ENCODE measurements at regions not wholly inside any gene's neighbourhood (a gene's known extent, or its start where the extent isn't known, plus 50 kb on each side); places are given as distances from the start of the nearest gene placed in this dataset.

DNA sequence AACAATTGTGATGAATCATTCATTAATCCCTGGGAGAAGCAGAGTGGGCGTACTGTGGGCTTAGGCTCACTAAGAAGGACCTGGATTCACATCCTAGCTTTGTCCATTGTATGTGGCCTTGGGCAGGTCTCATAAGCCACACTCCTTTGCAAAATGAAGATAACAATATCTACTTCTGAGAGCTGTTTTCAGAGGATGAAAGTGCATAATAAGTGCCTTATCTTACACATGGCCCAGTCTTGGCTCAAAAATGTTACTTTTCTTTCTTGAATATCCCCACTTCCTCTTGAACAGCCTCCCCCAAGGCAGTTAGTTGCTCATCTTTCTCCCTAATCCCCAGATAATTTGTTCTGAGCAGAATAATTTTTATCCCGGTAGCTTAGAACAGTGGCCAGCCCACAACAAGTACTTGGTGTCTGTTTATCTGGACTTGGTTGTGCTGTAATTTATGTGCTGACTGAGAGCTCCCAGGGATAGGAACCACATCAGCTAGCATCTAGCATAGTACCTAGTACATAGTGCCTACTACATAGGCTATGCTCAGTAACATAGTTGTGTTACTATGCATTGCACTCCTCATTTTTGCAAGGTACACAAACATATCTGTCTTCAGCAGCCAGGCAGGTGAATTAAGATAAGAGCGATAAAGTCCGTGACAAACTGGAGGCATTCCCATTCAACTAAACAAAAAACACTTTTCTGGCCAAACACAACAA, 61.7 kb upstream of the NUDT4 start:
- no peak overlapping the region for H3K4me3 ChIP-seq
- DNase-seq (ENCODE audit: low spot score): no peak
- TF ChIP-seq, protein P1, sequence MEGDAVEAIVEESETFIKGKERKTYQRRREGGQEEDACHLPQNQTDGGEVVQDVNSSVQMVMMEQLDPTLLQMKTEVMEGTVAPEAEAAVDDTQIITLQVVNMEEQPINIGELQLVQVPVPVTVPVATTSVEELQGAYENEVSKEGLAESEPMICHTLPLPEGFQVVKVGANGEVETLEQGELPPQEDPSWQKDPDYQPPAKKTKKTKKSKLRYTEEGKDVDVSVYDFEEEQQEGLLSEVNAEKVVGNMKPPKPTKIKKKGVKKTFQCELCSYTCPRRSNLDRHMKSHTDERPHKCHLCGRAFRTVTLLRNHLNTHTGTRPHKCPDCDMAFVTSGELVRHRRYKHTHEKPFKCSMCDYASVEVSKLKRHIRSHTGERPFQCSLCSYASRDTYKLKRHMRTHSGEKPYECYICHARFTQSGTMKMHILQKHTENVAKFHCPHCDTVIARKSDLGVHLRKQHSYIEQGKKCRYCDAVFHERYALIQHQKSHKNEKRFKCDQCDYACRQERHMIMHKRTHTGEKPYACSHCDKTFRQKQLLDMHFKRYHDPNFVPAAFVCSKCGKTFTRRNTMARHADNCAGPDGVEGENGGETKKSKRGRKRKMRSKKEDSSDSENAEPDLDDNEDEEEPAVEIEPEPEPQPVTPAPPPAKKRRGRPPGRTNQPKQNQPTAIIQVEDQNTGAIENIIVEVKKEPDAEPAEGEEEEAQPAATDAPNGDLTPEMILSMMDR (IDR thresholded peaks at IDR 0.05): no peak
- no peak overlapping the region for H3K27ac ChIP-seq

DNA sequence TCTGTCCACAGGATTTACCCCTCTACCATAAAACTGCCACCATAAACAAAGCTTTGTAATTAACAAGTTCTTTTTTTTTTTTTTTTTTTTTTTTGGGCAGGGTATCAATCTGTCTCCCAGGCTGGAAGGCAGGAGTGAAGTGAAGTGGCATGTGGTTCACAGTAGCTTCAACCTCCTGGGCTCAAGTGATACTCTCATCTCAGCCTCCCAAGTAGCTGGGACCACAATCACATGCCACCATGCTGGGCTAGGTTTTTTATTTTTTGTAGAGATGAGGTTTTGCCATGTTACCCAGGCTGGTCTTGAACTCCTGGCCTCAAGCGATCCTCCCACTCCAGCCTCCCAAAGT, 61.1 kb upstream of the NUDT4 start:
- no peak overlapping the region for H3K27ac ChIP-seq
- TF ChIP-seq, protein P1 (IDR thresholded peaks at IDR 0.05): no peak
- no peak overlapping the region for H3K4me3 ChIP-seq
- no peak for DNase-seq (ENCODE audit: low spot score)

DNA sequence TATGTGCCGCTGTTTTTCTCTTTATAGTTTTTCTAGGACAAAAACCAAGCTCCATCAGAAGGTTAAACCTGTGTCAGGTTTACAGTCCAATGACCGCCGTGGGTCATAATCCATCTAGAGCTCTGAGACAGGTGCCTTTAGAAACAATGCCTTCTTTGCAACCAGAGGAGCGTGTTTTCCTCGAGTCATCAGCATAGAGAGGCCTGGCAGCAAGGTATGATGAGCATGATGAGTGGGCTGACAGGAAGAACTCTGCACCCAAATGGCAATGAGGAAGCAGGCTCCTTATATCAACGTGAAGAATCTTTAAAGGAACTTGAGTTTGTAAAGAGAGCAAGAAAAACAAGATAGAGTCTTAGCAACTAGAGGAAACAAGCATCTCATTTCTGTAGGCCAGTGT, 60.5 kb upstream of the NUDT4 start:
- TF ChIP-seq, protein P1 (IDR thresholded peaks at IDR 0.05): no peak
- no peak for DNase-seq (ENCODE audit: low spot score)
- H3K4me3 ChIP-seq: no peak overlapping the region
- no peak overlapping the region for H3K27ac ChIP-seq

DNA sequence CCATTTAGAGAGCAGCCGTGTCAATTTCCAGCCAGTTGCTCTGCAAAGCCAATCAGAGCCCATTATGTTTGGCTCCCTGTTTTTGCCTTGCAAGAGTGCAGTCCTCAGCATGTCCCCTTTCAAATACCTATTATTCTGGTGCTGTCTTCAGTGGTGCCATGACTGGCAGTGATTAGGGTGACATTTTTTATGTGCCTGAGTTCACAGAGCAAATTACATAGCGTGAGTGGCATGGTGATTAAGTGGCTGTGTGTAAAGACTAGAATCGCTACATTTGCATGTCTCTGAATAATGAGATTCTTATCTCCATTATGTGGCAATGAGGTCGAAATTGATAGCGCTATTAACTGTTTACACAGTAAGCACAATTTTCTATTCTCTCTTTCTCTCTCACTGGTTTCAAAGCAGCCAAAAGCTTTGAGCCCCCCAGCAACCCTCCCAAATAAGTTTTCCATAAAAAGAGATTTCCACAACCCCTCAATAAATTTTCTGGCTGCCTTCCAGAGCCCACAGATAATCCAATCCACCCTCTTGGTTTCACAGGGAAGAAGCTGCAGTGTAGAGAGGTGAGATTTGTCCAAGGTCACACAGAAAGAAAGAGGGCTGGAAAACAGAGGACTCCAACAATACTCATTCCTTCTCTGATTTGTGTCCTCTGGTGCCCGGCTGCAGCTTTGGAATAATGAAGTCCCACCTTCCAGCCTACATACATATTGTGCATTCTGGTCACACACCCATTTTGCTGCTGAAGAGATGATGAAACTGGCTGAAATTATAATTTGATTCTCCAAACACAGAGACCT, 58.8 kb upstream of the NUDT4 start:
- no peak for DNase-seq (ENCODE audit: low spot score)
- Histone ChIP-seq H3K4me3 (no peak overlapping the region), H3K27ac (no peak overlapping the region)
- TF ChIP-seq, protein P1 (IDR thresholded peaks at IDR 0.05): no peak

DNA sequence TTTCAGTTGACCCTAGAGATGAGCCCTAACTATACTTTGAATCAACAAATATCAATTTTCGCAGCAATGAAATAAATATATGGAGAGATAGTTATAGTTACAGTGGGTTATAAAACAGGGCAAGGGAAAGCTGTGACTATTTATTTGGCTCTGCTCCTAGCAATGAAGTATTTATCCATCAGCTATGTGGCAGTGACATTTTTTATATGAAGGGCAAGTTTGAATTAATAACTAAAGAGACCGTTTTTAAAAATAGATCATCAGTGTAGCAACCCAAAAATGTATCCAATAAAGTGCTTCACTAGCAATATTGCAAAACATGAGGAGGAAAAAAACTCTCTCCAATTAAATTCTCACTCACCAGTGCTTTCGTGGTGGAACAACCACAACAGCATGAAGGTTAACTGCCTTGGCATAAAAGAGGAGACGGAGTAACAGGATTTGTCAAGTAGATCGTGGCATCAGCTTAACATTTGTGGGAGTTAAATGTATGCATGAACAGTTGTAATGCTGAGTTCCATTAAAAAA, 58.1 kb upstream of the NUDT4 start:
- no peak overlapping the region for H3K4me3 ChIP-seq
- no peak for DNase-seq (ENCODE audit: low spot score)
- TF ChIP-seq, protein P1 (IDR thresholded peaks at IDR 0.05): no peak
- no peak overlapping the region for H3K27ac ChIP-seq

DNA sequence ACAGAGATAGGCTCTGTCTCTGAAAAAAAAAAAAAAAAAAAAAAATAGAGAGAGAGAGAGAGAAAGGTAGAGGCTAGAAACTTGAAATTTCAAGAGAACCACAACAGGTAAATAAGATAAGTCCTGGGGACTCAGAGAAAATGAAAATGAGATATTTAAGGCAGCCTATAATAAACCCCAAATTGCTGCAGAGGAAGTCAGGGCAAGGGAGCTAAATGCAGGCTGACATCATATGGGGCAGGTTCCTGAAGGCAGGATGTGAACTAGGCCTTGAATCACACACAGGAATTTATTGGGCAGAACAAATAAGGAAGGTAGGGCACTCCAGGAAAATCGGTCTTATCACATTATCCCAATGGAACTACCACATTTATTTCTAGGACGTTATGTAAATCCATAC, 54.9 kb upstream of the NUDT4 start:
- TF ChIP-seq, protein P1 (IDR thresholded peaks at IDR 0.05): no peak
- Histone ChIP-seq H3K4me3 (no peak overlapping the region), H3K27ac (no peak overlapping the region)
- DNase-seq (ENCODE audit: low spot score): no peak
